GM19025 (cell line): ENCODE measurements at regions not wholly inside any gene's neighbourhood (a gene's known extent, or its start where the extent isn't known, plus 50 kb on each side); places are given as distances from the start of the nearest gene placed in this dataset.

Source experiments
- ATAC-seq: cut with Tn5 transposase; IDR thresholded peaks from one replicate; pipeline ENCODE4 v1.9.1; 2021; ENCODE audit warnings: mild to moderate bottlenecking, low read depth, moderate library complexity; ENCODE audit not compliant: unreplicated experiment

GRCh38 chr1:244217711-244218110, 166.6 kb downstream of the ZBTB18 start:
- no peak for ATAC-seq

GRCh38 chr1:244218220-244218619, 167.1 kb downstream of the ZBTB18 start:
- ATAC-seq = no peak

GRCh38 chr1:244219149-244219548, 168.1 kb downstream of the ZBTB18 start:
- no peak for ATAC-seq

- ATAC-seq = no peak
Observed at GRCh38 chr1:244219802-244220201, 168.7 kb downstream of the ZBTB18 start.

GRCh38 chr1:244220410-244220809, 169.3 kb downstream of the ZBTB18 start:
- no peak for ATAC-seq

- no peak for ATAC-seq
Observed at GRCh38 chr1:244221991-244222390, 170.9 kb downstream of the ZBTB18 start.

GRCh38 chr1:244224487-244225430, 173.7 kb downstream of the ZBTB18 start:
- ATAC-seq = no peak

GRCh38 chr1:244226435-244226834, 175.4 kb downstream of the ZBTB18 start:
- no peak for ATAC-seq

- no peak for ATAC-seq
Observed at GRCh38 chr1:244230470-244230869, 179.4 kb downstream of the ZBTB18 start.

- ATAC-seq = no peak
Observed at GRCh38 chr1:244231193-244231571, 180.1 kb downstream of the ZBTB18 start.

- ATAC-seq = no peak
Observed at GRCh38 chr1:244231572-244232315, 180.7 kb downstream of the ZBTB18 start.

- no peak for ATAC-seq
Observed at GRCh38 chr1:244234009-244234643, 183.0 kb downstream of the ZBTB18 start.

GRCh38 chr1:244235157-244235556, 184.1 kb downstream of the ZBTB18 start:
- no peak for ATAC-seq

- ATAC-seq = no peak
Observed at GRCh38 chr1:244236101-244236500, 185.0 kb downstream of the ZBTB18 start.

GRCh38 chr1:244236721-244237120, 185.6 kb downstream of the ZBTB18 start:
- ATAC-seq = no peak

GRCh38 chr1:244237445-244237844, 186.4 kb downstream of the ZBTB18 start:
- ATAC-seq = no peak

- ATAC-seq = no peak
Observed at GRCh38 chr1:244239261-244239770, 188.2 kb downstream of the ZBTB18 start.

- ATAC-seq = no peak
Observed at GRCh38 chr1:244241438-244241837, 190.4 kb downstream of the ZBTB18 start.

- peak; percentile 45 for ATAC-seq
Observed at GRCh38 chr1:244242446-244242845, 191.4 kb downstream of the ZBTB18 start.

- ATAC-seq = no peak
Observed at GRCh38 chr1:244246334-244246733, 195.3 kb downstream of the ZBTB18 start.

- no peak for ATAC-seq
Observed at GRCh38 chr1:244248426-244248825, 197.3 kb downstream of the ZBTB18 start.
